Spleen (tissue), 11 donors: ENCODE measurements at regions not wholly inside any gene's neighbourhood (a gene's known extent, or its start where the extent isn't known, plus 50 kb on each side); places are given as distances from the start of the nearest gene placed in this dataset.

Experiments used
- DNase-seq: peaks from one replicate; pipeline ENCODE4 v3.0.0-alpha.2; 2020
- H3K27ac ChIP-seq, 8 donors: fragments of 200-600 bp; sonication (generic) in 7 of 8; 1 replicate in 4 of 8; 2 replicates in 4 of 8; pipeline versions ENCODE4 v1.5.0 to v1.8.0; 2016 to 2021; ENCODE audit warnings: inconsistent platforms in 4 of 8, mild to moderate bottlenecking in 4 of 8, moderate library complexity in 1 of 8
- H3K27me3 ChIP-seq, 7 donors: fragments of 200-600 bp; sonication (generic) in 6 of 7; replicated peaks in 1 of 7; 1 replicate in 4 of 7; 2 replicates in 3 of 7; pipeline versions ENCODE4 v1.5.0 to v1.8.0; 2016 to 2021; ENCODE audit warnings: inconsistent platforms in 3 of 7, mild to moderate bottlenecking in 1 of 7
- H3K36me3 ChIP-seq, 6 donors: fragments of 200-600 bp; sonication (generic) in 5 of 6; 1 replicate in 4 of 6; 2 replicates in 2 of 6; pipeline versions ENCODE4 v1.5.0 to v1.8.0; 2016 to 2021; ENCODE audit warnings: inconsistent platforms in 2 of 6
- H3K4me1 ChIP-seq, 6 donors: fragments of 200-600 bp; sonication (generic) in 5 of 6; 1 replicate in 3 of 6; 2 replicates in 3 of 6; pipeline versions ENCODE4 v1.5.0 to v1.8.0; 2016 to 2021; ENCODE audit warnings: inconsistent platforms in 3 of 6
- H3K4me3 ChIP-seq, 8 donors: fragments of 200-600 bp; sonication (generic) in 7 of 8; 1 replicate in 4 of 8; 2 replicates in 4 of 8; pipeline versions ENCODE4 v1.5.0 to v1.8.0; 2016 to 2021; ENCODE audit warnings: inconsistent platforms in 4 of 8, mild to moderate bottlenecking in 4 of 8, moderate library complexity in 2 of 8
- H3K9me3 ChIP-seq, 8 donors: fragments of 200-600 bp; sonication (generic) in 7 of 8; 1 replicate in 4 of 8; 2 replicates in 4 of 8; pipeline versions ENCODE4 v1.5.0 to v1.8.0; 2016 to 2021; ENCODE audit warnings: inconsistent platforms in 4 of 8
- CTCF ChIP-seq, 11 experiments: fragments of 200-600 bp in 7 of 11; fragments of 450-650 bp in 4 of 11; sonication (generic) in 4 of 11; IDR thresholded peaks in 8 of 11; conservative IDR thresholded peaks in 3 of 11; 1 replicate in 7 of 11; 2 replicates in 4 of 11; pipeline versions ENCODE4 v1.4.0 to v1.8.0; 2016 to 2021; ENCODE audit warnings: antibody characterized with exemption in 11 of 11, inconsistent platforms in 4 of 11, mild to moderate bottlenecking in 1 of 11
- POLR2A ChIP-seq, 3 donors: fragments of 450-650 bp; IDR thresholded peaks; one replicate each; pipeline ENCODE4 v1.5.1; 2017; ENCODE audit warnings: antibody characterized with exemption in 3 of 3, mild to moderate bottlenecking in 1 of 3
- POLR2AphosphoS5 ChIP-seq, 3 donors: sonication (generic); formaldehyde crosslinking; IDR thresholded peaks; one replicate each; pipeline ENCODE4 v1.5.1; 2017; ENCODE audit warnings: antibody characterized with exemption in 3 of 3
- WGBS, 5 donors: extraction: QIAGEN DNeasy Blood & Tissue Kit in 3 of 5; methylation state at CpG; one replicate each; pipeline versions ENCODE4 v1.1.5 to v1.1.7; 2013 to 2018; 5-methylcytosine and 5-hydroxymethylcytosine counted together
- intact Hi-C: fragments of 100-400 bp; cut with DNase I; formaldehyde crosslinking; loops from one replicate; pipeline ENCODE4 v1.15.0; 2023; ENCODE audit warnings: low total_unique reads
- donor health status: healthy with polysubstance abuse.
- donor health status: DM: no; HTN: no; CAD: no; lungs with moderate emphysema.
- donor health status: DM: no; HTN: no; CAD: no.
- donor health status: Bipolar disorder and iron deficiency.
- donor health status: healthy.
- donor health status: DM: no; HTN: no; CAD: no.
- donor health status: DM: yes; HTN: yes; CAD: no.

DNA sequence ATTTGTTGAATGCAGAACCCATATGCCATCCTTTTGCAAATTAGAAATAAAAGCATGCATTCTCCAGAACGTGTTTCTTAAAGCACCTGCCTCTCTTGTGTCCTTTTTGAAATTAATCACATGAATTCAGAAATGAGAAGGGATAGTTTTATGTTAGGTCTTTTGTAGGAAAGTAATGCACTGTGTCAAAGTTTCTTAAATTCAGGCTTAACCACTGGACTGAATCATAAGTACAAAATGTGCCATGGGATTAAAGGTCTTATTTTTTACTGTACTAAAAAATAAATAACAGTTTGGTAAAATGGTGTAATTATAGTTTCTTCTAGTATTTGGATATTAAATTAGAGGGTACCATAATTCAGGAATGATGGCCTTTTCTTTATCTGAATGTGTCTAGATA lies 290.1 kb upstream of the USP25 start:
- intact Hi-C loops = no loop called here
- Histone ChIP-seq H3K9me3 (peaks cover 0 to 3% (median 0%) of the 10 kb centered on the region in 8 donors), H3K4me1 (peaks cover 0 to 34% (median 19%) of the 10 kb centered on the region in 6 donors), H3K27me3 (no peaks in the 10 kb centered on the region), H3K27ac (no peak overlapping the region), H3K36me3 (no peaks in the 10 kb centered on the region), H3K4me3 (no peak overlapping the region)
- WGBS, 5 donors = 39 to 66% (median 52%) methylated on average over 1 of the region's 1 CpG
- TF ChIP-seq POLR2A (IDR thresholded peaks at IDR 0.05) (no peak), POLR2AphosphoS5 (IDR thresholded peaks at IDR 0.05) (no peak), CTCF (IDR thresholded peaks at IDR 0.05 in 8 of 11, conservative IDR thresholded peaks at IDR 0.05 in 3 of 11) (no peak)
- no peak for DNase-seq

- TF ChIP-seq CTCF (IDR thresholded peaks at IDR 0.05 in 8 of 11, conservative IDR thresholded peaks at IDR 0.05 in 3 of 11) = no peak
- TF ChIP-seq POLR2A (IDR thresholded peaks at IDR 0.05) = no peak
- no peak for TF ChIP-seq POLR2AphosphoS5 (IDR thresholded peaks at IDR 0.05)
- Histone ChIP-seq H3K27me3 (no peaks in the 10 kb centered on the region), H3K36me3 (no peaks in the 10 kb centered on the region), H3K27ac (peak overlapping the region in 2 of 8 donors; percentile 2 to 6), H3K4me3 (no peak overlapping the region), H3K9me3 (no peaks in the 10 kb centered on the region), H3K4me1 (peaks cover 0 to 45% (median 31%) of the 10 kb centered on the region in 6 donors)
- WGBS, 5 donors = 20 to 33% (median 31%) methylated on average over 3 of the region's 3 CpGs
- intact Hi-C loops = no loop called here
- no peak for DNase-seq
Observed at GRCh38 chr21:15441060-15441493, 288.7 kb upstream of the USP25 start.

DNA sequence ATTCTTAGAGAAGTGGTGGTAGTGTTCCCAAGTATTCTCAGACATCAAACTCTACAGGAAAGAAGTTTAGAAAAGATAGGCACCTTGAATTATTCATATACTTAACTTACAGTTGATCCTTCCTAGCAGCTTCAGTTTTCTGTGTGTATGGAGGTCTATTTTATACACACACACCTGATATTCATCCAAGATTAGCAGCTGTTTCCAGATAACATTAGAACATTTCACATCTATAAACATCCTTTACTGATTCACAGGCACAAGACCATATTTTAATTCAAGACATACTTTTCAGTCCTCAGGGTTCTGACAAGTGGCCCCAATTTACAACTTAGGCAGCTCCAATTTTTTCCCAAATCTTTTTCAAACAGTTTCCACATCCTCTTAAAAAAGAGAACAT lies 287.8 kb upstream of the USP25 start:
- no peak overlapping the region for H3K4me3 ChIP-seq
- DNase-seq = no peak
- H3K4me1 ChIP-seq = peaks cover 0 to 52% (median 33%) of the 10 kb centered on the region in 6 donors
- intact Hi-C loops = no loop called here
- H3K27ac ChIP-seq = peak overlapping the region in 1 of 8 donors; percentile 2
- TF ChIP-seq POLR2AphosphoS5 (IDR thresholded peaks at IDR 0.05) = no peak
- TF ChIP-seq CTCF (IDR thresholded peaks at IDR 0.05 in 8 of 11, conservative IDR thresholded peaks at IDR 0.05 in 3 of 11) = no peak
- no peak for TF ChIP-seq POLR2A (IDR thresholded peaks at IDR 0.05)
- no peaks in the 10 kb centered on the region for H3K36me3 ChIP-seq
- no peaks in the 10 kb centered on the region for H3K27me3 ChIP-seq
- H3K9me3 ChIP-seq = no peaks in the 10 kb centered on the region

- peak overlapping the region in 4 of 8 donors; percentile 31 to 45 (median 44) for H3K27ac ChIP-seq
- TF ChIP-seq POLR2AphosphoS5 (IDR thresholded peaks at IDR 0.05) = no peak
- no peak for TF ChIP-seq CTCF (IDR thresholded peaks at IDR 0.05 in 8 of 11, conservative IDR thresholded peaks at IDR 0.05 in 3 of 11)
- no peak for TF ChIP-seq POLR2A (IDR thresholded peaks at IDR 0.05)
- peaks cover 0 to 5% (median 0%) of the 10 kb centered on the region in 8 donors for H3K9me3 ChIP-seq
- H3K4me1 ChIP-seq = peaks cover 0 to 52% (median 33%) of the 10 kb centered on the region in 6 donors
- no peaks in the 10 kb centered on the region for H3K36me3 ChIP-seq
- H3K4me3 ChIP-seq = no peak overlapping the region
- 46 to 58% (median 51%) methylated on average over 6 of the region's 6 CpGs for WGBS, 5 donors
- H3K27me3 ChIP-seq = no peaks in the 10 kb centered on the region
- intact Hi-C loops = no loop called here
- no peak for DNase-seq
Observed at GRCh38 chr21:15442743-15443469, 286.9 kb upstream of the USP25 start.
